Activated CD4-positive, alpha-beta T cell treated with anti-CD3 and anti-CD28 coated beads, Interleukin-2, amount 50 U/mL, for 4 hours (primary cell): ENCODE measurements at regions not wholly inside any gene's neighbourhood (a gene's known extent, or its start where the extent isn't known, plus 50 kb on each side); places are given as distances from the start of the nearest gene placed in this dataset.
"Not testable (repeated sequence)": the region's sequence is repeated elsewhere in the genome, so short reads cannot be mapped to it uniquely, and the experiment has no call there.

ENCODE experiments used
- DNase-seq, 2 experiments: peaks; one replicate each; pipeline ENCODE4 v3.0.0-alpha.2; 2020

GRCh38 chr3:106360901-106361300, 492.1 kb upstream of the CBLB start:
- not testable (repeated sequence) for DNase-seq

GRCh38 chr3:106364477-106364876, 495.7 kb upstream of the CBLB start:
- no peak for DNase-seq

- no peak for DNase-seq
Measured at GRCh38 chr3:106365061-106365691, 496.4 kb upstream of the CBLB start.

- no peak for DNase-seq
Measured at GRCh38 chr3:106366352-106366751, 497.5 kb upstream of the CBLB start.

- DNase-seq = no peak
Measured at GRCh38 chr3:106367496-106367895, 498.7 kb upstream of the CBLB start.

GRCh38 chr3:106371221-106371970, 502.6 kb upstream of the CBLB start:
- DNase-seq = no peak

GRCh38 chr3:106371971-106372805, 503.4 kb upstream of the CBLB start:
- no peak for DNase-seq

- no peak for DNase-seq
Measured at GRCh38 chr3:106372806-106373190, 504.0 kb upstream of the CBLB start.

- DNase-seq = no peak
Measured at GRCh38 chr3:106376016-106376570, 507.3 kb upstream of the CBLB start.

- no peak for DNase-seq
Measured at GRCh38 chr3:106379251-106379750, 510.5 kb upstream of the CBLB start.

GRCh38 chr3:106380232-106380631, 511.4 kb upstream of the CBLB start:
- DNase-seq = no peak

GRCh38 chr3:106381286-106381938, 512.6 kb upstream of the CBLB start:
- no peak for DNase-seq

GRCh38 chr3:106381939-106382335, 513.1 kb upstream of the CBLB start:
- DNase-seq = no peak

- no peak for DNase-seq
Measured at GRCh38 chr3:106386050-106386449, 517.2 kb upstream of the CBLB start.

GRCh38 chr3:106392915-106393314, 524.1 kb upstream of the CBLB start:
- DNase-seq = no peak

GRCh38 chr3:106397006-106397405, 528.2 kb upstream of the CBLB start:
- no peak for DNase-seq

- no peak for DNase-seq
Measured at GRCh38 chr3:106398891-106399600, 530.2 kb upstream of the CBLB start.

GRCh38 chr3:106399761-106400160, 530.9 kb upstream of the CBLB start:
- no peak for DNase-seq

- DNase-seq = no peak
Measured at GRCh38 chr3:106401666-106402490, 533.1 kb upstream of the CBLB start.

GRCh38 chr3:106403371-106404145, 534.7 kb upstream of the CBLB start:
- no peak for DNase-seq
